ENCODE measurements at regions not wholly inside any gene's neighbourhood (a gene's known extent, or its start where the extent isn't known, plus 50 kb on each side); places are given as distances from the start of the nearest gene placed in this dataset.

DNA sequence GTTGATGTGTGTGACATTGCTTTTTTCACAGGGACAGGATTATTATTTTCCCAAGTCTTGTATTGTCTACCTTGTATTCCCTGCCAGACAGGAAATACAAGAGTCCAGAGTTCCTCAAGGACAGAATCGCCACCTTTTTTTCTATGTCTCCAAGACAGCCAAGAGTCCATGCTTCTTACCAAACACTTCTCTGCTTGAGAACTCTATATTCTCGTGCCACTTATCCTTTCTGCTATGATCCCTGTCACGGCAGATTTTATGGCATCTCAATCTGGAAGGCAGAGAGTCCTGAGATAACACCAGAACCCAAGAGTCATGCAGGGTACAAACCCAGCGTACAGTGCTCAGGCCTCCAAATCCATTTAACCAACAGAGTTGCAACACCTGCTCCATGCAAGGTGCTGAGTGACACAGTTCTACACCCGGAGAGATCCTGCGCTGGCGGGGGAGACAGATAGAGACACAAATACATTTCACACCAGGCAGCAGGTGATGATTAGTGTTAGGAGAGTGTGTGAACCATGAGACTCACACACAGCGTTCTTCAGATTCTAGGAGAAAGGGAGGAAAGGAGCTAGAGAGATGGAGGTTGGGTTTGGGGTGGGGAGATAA, 107.6 kb downstream of the NAV1 start:
- Histone ChIP-seq H3K4me2 (ENCODE audit: low read length) (no peak overlapping the region), H3K36me3 (ENCODE audit: control insufficient read depth in 1 of 2, insufficient read depth in 2 of 2, low read length in 2 of 2) (no peaks in the 10 kb centered on the region), H3K9me3 (ENCODE audit: control insufficient read depth in 1 of 2, insufficient read depth in 1 of 2, low read depth in 1 of 2, low read length in 2 of 2) (no peaks in the 10 kb centered on the region), H2AFZ (ENCODE audit: low read depth, low read length, poor library complexity, severe bottlenecking) (no peak overlapping the region), H3K27ac (ENCODE audit: low read depth, low read length) (no peak overlapping the region), H3K4me3 (replicated peaks in 1 of 2; ENCODE audit: low read depth in 1 of 2, low read length in 2 of 2) (no peak overlapping the region), H3K27me3 (ENCODE audit: insufficient read depth, low read length) (peaks cover 3% of the 10 kb centered on the region; the same call in 1 of the 2 replicates), H3K9me2 (ENCODE audit: insufficient read depth) (no peaks in the 10 kb centered on the region), H3K4me1 (ENCODE audit: control insufficient read depth in 1 of 2, insufficient read depth in 2 of 2, low read length in 2 of 2) (peaks cover 14 to 35% of the 10 kb centered on the region in 2 experiments), H3K79me2 (ENCODE audit: insufficient read depth, low read length) (peaks cover 10% of the 10 kb centered on the region; the same call in 1 of the 2 replicates), H4K20me1 (ENCODE audit: insufficient read depth) (no peaks in the 10 kb centered on the region), H3K9ac (ENCODE audit: low read length) (no peak overlapping the region)
- ChIA-PET RAD21 (ENCODE audit: low non-redundant PET in 1 of 2, low total read pairs in 2 of 2, uncharacterized antibody in 2 of 2, unreplicated experiment in 2 of 2) (no interaction called here), POLR2A (no interaction called here), CTCF (no interaction called here)
- BruUV-seq (replicated peaks) = no TSS peak
- no peak for DNase-seq (ENCODE audit: low read depth, low spot score)
- no peak for ATAC-seq
- TF ChIP-seq, protein P1, sequence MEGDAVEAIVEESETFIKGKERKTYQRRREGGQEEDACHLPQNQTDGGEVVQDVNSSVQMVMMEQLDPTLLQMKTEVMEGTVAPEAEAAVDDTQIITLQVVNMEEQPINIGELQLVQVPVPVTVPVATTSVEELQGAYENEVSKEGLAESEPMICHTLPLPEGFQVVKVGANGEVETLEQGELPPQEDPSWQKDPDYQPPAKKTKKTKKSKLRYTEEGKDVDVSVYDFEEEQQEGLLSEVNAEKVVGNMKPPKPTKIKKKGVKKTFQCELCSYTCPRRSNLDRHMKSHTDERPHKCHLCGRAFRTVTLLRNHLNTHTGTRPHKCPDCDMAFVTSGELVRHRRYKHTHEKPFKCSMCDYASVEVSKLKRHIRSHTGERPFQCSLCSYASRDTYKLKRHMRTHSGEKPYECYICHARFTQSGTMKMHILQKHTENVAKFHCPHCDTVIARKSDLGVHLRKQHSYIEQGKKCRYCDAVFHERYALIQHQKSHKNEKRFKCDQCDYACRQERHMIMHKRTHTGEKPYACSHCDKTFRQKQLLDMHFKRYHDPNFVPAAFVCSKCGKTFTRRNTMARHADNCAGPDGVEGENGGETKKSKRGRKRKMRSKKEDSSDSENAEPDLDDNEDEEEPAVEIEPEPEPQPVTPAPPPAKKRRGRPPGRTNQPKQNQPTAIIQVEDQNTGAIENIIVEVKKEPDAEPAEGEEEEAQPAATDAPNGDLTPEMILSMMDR (IDR thresholded peaks at IDR 0.05 in 2 of 3, conservative IDR thresholded peaks at IDR 0.05 in 1 of 3; ENCODE audit: borderline replicate concordance in 1 of 3, insufficient read depth in 1 of 3, low read depth in 2 of 3, low read length in 2 of 3) = no peak
- no peak for TF ChIP-seq YY1 (IDR thresholded peaks at IDR 0.05; ENCODE audit: extremely low read depth, insufficient replicate concordance, low read depth, low read length)
- TF ChIP-seq CEBPB (IDR thresholded peaks at IDR 0.05; ENCODE audit: low read depth) = no peak
- TF ChIP-seq EZH2phosphoT487 (IDR thresholded peaks at IDR 0.05; ENCODE audit: borderline replicate concordance) = no peak
- intact Hi-C loops (cut with micrococcal nuclease) = no loop called here

DNA sequence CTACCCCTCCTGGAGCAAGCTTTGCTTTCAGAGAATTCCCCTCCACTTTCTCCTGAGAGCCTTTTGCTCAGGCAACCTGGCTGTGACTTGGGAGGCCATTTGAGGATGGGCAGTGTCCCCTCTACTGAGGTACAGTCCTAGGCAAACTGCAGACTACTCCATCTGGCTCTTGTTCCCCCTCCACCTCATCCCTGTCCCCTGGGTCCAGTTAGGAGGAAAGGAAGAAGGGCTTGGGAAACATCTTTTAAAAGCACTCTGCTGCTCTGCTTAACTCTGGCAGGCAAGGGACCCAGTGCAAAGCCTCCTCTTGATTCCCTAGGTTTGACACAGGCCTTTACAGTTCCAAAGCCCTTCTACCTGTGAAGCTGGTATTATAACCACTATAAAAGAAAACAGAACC, 108.2 kb downstream of the NAV1 start:
- no peaks in the 10 kb centered on the region for H3K36me3 ChIP-seq (ENCODE audit: control insufficient read depth in 1 of 2, insufficient read depth in 2 of 2, low read length in 2 of 2)
- no peak for DNase-seq (ENCODE audit: low read depth, low spot score)
- no peak overlapping the region for H3K27ac ChIP-seq (ENCODE audit: low read depth, low read length)
- H2AFZ ChIP-seq (ENCODE audit: low read depth, low read length, poor library complexity, severe bottlenecking) = no peak overlapping the region
- no peak overlapping the region for H3K4me3 ChIP-seq (replicated peaks in 1 of 2; ENCODE audit: low read depth in 1 of 2, low read length in 2 of 2)
- H3K4me2 ChIP-seq (ENCODE audit: low read length) = no peak overlapping the region
- intact Hi-C loops (cut with micrococcal nuclease) = no loop called here
- CTCF ChIA-PET = no interaction called here
- RAD21 ChIA-PET (ENCODE audit: low non-redundant PET in 1 of 2, low total read pairs in 2 of 2, uncharacterized antibody in 2 of 2, unreplicated experiment in 2 of 2) = no interaction called here
- H4K20me1 ChIP-seq (ENCODE audit: insufficient read depth) = no peaks in the 10 kb centered on the region
- H3K9me2 ChIP-seq (ENCODE audit: insufficient read depth) = no peaks in the 10 kb centered on the region
- TF ChIP-seq FOSL1 (IDR thresholded peaks at IDR 0.05; ENCODE audit: low read depth) (no peak), SP1 (IDR thresholded peaks at IDR 0.05; ENCODE audit: low read depth) (no peak), EZH2phosphoT487 (IDR thresholded peaks at IDR 0.05; ENCODE audit: borderline replicate concordance) (no peak), CEBPB (IDR thresholded peaks at IDR 0.05; ENCODE audit: low read depth) (no peak)
- POLR2A ChIA-PET = no interaction called here
- no peaks in the 10 kb centered on the region for H3K9me3 ChIP-seq (ENCODE audit: control insufficient read depth in 1 of 2, insufficient read depth in 1 of 2, low read depth in 1 of 2, low read length in 2 of 2)
- no peak overlapping the region for H3K9ac ChIP-seq (ENCODE audit: low read length)
- no TSS peak for BruUV-seq (replicated peaks)
- H3K4me1 ChIP-seq (ENCODE audit: control insufficient read depth in 1 of 2, insufficient read depth in 2 of 2, low read length in 2 of 2) = peaks cover 14 to 35% of the 10 kb centered on the region in 2 experiments
- H3K79me2 ChIP-seq (ENCODE audit: insufficient read depth, low read length) = peaks cover 13% of the 10 kb centered on the region; the same call in 1 of the 2 replicates
- H3K27me3 ChIP-seq (ENCODE audit: insufficient read depth, low read length) = no peaks in the 10 kb centered on the region
- no peak for ATAC-seq
